Liver (tissue), 3 donors: ENCODE measurements at regions not wholly inside any gene's neighbourhood (a gene's known extent, or its start where the extent isn't known, plus 50 kb on each side); places are given as distances from the start of the nearest gene placed in this dataset.

Experiments used
- ATF3 ChIP-seq: IDR thresholded peaks from 2 replicates; pipeline ENCODE4 v1.6.1; 2016; ENCODE audit warnings: antibody characterized with exemption
- CTCF ChIP-seq: fragments of 150-350 bp; IDR thresholded peaks from 2 replicates; pipeline ENCODE4 v1.5.1; 2017; ENCODE audit warnings: improper control_type of control experiment, low read depth, low read length; ENCODE audit not compliant: missing input control
- MAX ChIP-seq: IDR thresholded peaks from 2 replicates; pipeline ENCODE4 v1.6.1; 2016; ENCODE audit warnings: antibody characterized with exemption
- RAD21 ChIP-seq, 2 donors: IDR thresholded peaks; 2 replicates each; pipeline ENCODE4 v1.6.1; 2016; ENCODE audit warnings: antibody characterized with exemption in 2 of 2, mild to moderate bottlenecking in 2 of 2
- REST ChIP-seq: IDR thresholded peaks from 2 replicates; pipeline ENCODE4 v1.6.1; 2016; ENCODE audit warnings: antibody characterized with exemption, mild to moderate bottlenecking
- TAF1 ChIP-seq: conservative IDR thresholded peaks from 2 replicates; pipeline ENCODE4 v1.6.1; 2016; ENCODE audit warnings: antibody characterized with exemption, mild to moderate bottlenecking
- YY1 ChIP-seq: IDR thresholded peaks from 2 replicates; pipeline ENCODE4 v1.6.1; 2016; ENCODE audit warnings: antibody characterized with exemption, mild to moderate bottlenecking
- donor health status: healthy.
- donor health status: healthy.

- TF ChIP-seq YY1 = no peak
- TF ChIP-seq TAF1 = no peak
- TF ChIP-seq CTCF = no peak
- no peak for TF ChIP-seq RAD21 (IDR thresholded peaks at IDR 0.05)
- TF ChIP-seq REST = no peak
- TF ChIP-seq MAX = no peak
- TF ChIP-seq ATF3 = no peak
Observed at GRCh38 chr5:10885026-10885425, 124.0 kb upstream of the DAP start.
